GM10266 (cell line): ENCODE measurements at regions not wholly inside any gene's neighbourhood (a gene's known extent, or its start where the extent isn't known, plus 50 kb on each side); places are given as distances from the start of the nearest gene placed in this dataset.

ENCODE experiments used
- DNase-seq: peaks from one replicate; pipeline ENCODE4 v3.0.0; 2012; ENCODE audit errors: extremely low spot score
- CTCF ChIP-seq: IDR thresholded peaks from 2 replicates; pipeline ENCODE4 v1.5.1; 2012; ENCODE audit warnings: mild to moderate bottlenecking, low read depth; ENCODE audit not compliant: control insufficient read depth, insufficient read depth; ENCODE audit errors: missing control alignments

GRCh38 chr3:182605882-182606611 lies 187.3 kb upstream of the ATP11B start:
- no peak for TF ChIP-seq CTCF
- no peak for DNase-seq

GRCh38 chr3:182606905-182607504 lies 186.3 kb upstream of the ATP11B start:
- no peak for TF ChIP-seq CTCF
- no peak for DNase-seq

- DNase-seq, result no peak
- no peak for TF ChIP-seq CTCF
These were observed 184.5 kb upstream of the ATP11B start for GRCh38 chr3:182608832-182609231.

- no peak for DNase-seq
- TF ChIP-seq CTCF, result no peak
These were observed 183.6 kb upstream of the ATP11B start for GRCh38 chr3:182609575-182610156.

GRCh38 chr3:182612332-182612731 lies 181.0 kb upstream of the ATP11B start:
- no peak for DNase-seq
- no peak for TF ChIP-seq CTCF

- no peak for TF ChIP-seq CTCF
- DNase-seq, result no peak
These were observed 175.8 kb upstream of the ATP11B start for GRCh38 chr3:182617500-182617899.
